ENCODE measurements at regions not wholly inside any gene's neighbourhood (a gene's known extent, or its start where the extent isn't known, plus 50 kb on each side); places are given as distances from the start of the nearest gene placed in this dataset.

GRCh38 chr4:171710743-171711142 is 102.5 kb upstream of the GALNTL6 start:
- TF ChIP-seq CTCF (IDR thresholded peaks at IDR 0.05): no peak
- TF ChIP-seq POLR2A (IDR thresholded peaks at IDR 0.05): no peak

All from esophagus squamous epithelium (tissue), 4 donors.